ENCODE measurements at regions not wholly inside any gene's neighbourhood (a gene's known extent, or its start where the extent isn't known, plus 50 kb on each side); places are given as distances from the start of the nearest gene placed in this dataset.
"Not testable (repeated sequence)": the region's sequence is repeated elsewhere in the genome, so short reads cannot be mapped to it uniquely, and the experiment has no call there.

DNA sequence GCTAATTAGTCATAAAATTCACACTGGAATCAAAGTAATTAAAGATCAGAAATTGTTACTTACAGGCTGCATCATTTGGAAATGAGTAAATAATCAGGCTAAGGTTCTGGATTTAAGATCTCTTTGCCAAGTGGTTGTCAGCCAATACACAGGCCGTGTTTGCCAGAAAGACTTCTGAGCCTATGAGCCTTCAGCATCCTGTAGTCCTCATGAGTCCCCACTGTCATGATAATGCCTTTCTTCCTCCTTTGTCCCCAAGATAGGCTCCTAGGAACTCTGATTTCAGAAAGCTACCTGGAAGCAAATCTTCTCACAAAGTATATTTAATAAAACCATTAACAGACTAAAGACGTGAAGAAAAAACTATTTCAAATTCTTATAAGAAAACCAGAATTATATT, 810.5 kb downstream of the DNAH5 start:
- Histone ChIP-seq H3K27me3 (no peaks in the 10 kb centered on the region), H3K4me1 (no peaks in the 10 kb centered on the region), H3K36me3 (no peaks in the 10 kb centered on the region), H3K4me3 (no peak overlapping the region), H3K27ac (no peak overlapping the region), H3K9me3 (no peaks in the 10 kb centered on the region)
- DNase-seq: no peak
- no peak for TF ChIP-seq POLR2A (IDR thresholded peaks at IDR 0.05)
- TF ChIP-seq, protein P1, sequence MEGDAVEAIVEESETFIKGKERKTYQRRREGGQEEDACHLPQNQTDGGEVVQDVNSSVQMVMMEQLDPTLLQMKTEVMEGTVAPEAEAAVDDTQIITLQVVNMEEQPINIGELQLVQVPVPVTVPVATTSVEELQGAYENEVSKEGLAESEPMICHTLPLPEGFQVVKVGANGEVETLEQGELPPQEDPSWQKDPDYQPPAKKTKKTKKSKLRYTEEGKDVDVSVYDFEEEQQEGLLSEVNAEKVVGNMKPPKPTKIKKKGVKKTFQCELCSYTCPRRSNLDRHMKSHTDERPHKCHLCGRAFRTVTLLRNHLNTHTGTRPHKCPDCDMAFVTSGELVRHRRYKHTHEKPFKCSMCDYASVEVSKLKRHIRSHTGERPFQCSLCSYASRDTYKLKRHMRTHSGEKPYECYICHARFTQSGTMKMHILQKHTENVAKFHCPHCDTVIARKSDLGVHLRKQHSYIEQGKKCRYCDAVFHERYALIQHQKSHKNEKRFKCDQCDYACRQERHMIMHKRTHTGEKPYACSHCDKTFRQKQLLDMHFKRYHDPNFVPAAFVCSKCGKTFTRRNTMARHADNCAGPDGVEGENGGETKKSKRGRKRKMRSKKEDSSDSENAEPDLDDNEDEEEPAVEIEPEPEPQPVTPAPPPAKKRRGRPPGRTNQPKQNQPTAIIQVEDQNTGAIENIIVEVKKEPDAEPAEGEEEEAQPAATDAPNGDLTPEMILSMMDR (IDR thresholded peaks at IDR 0.05): no peak

DNA sequence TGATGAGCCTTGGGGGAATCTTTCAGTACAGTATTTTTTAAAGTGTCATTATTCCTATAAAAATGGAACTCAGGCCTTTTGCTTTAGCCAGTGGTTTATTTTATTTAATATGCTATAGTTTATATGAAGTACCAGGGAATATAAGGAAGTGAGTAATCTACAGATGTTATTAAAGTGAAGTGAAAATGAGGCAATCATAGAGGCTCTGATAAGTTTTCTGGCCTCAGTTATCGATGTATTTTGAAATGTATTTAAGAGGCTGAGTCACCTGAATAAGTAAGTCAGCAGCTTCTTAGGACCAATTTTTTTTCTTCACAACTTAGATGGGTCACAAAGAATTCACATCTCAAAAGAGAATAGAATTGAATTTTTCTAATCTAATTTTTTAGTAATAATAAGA, 829.0 kb downstream of the DNAH5 start:
- Histone ChIP-seq H3K27ac (no peak overlapping the region), H3K4me1 (no peaks in the 10 kb centered on the region), H3K4me3 (no peak overlapping the region), H3K36me3 (no peaks in the 10 kb centered on the region), H3K27me3 (no peaks in the 10 kb centered on the region), H3K9me3 (no peaks in the 10 kb centered on the region)
- TF ChIP-seq, protein P1 (IDR thresholded peaks at IDR 0.05): no peak
- TF ChIP-seq POLR2A (IDR thresholded peaks at IDR 0.05): no peak
- no peak for DNase-seq

DNA sequence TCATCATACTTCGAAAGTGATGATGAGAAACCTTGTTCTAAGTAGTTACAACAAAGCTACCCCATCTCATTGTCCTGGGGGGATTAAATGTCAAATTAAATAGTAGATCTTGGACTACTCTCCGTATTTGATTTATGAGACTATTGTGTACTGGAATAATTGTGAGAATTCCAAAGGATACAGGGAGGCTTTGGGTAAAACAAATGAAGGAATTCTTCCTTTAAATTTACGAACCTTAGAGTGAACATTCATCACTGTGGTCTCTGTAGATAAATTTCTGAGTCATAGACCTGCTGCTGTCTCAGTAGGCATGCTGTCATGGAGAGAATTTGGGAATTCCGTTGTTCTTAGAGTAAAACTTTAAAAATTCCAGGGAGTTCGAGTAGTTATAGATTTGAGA, 836.2 kb downstream of the DNAH5 start:
- TF ChIP-seq POLR2A (IDR thresholded peaks at IDR 0.05): no peak
- TF ChIP-seq, protein P1 (IDR thresholded peaks at IDR 0.05): no peak
- Histone ChIP-seq H3K27ac (no peak overlapping the region), H3K4me1 (no peaks in the 10 kb centered on the region), H3K36me3 (no peaks in the 10 kb centered on the region), H3K27me3 (no peaks in the 10 kb centered on the region), H3K9me3 (no peaks in the 10 kb centered on the region), H3K4me3 (no peak overlapping the region)
- DNase-seq: no peak

DNA sequence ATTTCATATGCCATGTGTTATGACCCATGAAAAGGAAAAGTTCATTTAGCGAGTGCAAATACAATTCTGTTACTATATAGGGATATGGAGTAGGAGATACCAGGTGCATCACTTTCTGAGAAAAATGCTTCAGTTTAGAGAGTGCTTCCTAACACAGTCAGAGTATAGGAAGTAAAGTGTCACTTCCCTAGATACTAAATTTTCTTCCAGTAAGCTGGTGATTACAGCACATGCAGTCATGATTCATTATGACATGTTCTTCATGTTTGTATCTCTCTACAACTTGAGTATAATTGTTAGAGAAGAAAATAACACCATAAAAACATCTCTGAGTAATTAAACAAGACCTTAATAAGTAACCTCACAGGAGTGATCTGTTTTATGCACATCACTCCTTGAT, 837.0 kb downstream of the DNAH5 start:
- Histone ChIP-seq H3K4me1 (no peaks in the 10 kb centered on the region), H3K27ac (no peak overlapping the region), H3K9me3 (no peaks in the 10 kb centered on the region), H3K4me3 (no peak overlapping the region), H3K27me3 (no peaks in the 10 kb centered on the region), H3K36me3 (no peaks in the 10 kb centered on the region)
- no peak for DNase-seq
- TF ChIP-seq, protein P1 (IDR thresholded peaks at IDR 0.05): no peak
- TF ChIP-seq POLR2A (IDR thresholded peaks at IDR 0.05): no peak

DNA sequence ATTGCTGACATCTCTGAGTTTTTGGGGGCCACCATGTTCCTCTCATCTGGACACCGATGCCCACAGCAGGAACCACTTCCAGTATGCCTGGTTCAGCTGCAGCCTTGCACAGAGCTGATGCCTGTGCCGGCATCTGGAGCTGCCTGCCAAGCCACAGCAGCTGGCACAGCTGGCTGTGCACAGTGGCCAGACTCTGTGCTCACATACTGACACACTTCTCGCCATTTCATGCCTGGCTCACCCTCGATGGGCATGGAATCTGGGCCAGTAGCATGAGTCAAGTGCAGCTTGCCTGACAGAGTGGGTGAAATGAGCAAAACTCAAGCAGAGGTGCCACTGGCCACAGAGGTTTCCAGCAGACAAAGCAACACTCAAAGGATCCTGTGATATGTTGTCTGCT, 863.4 kb downstream of the DNAH5 start:
- H3K36me3 ChIP-seq: no peaks in the 10 kb centered on the region
- H3K27ac ChIP-seq: no peak overlapping the region
- H3K4me3 ChIP-seq: no peak overlapping the region
- no peaks in the 10 kb centered on the region for H3K4me1 ChIP-seq
- H3K9me3 ChIP-seq: peaks cover 0 to 6% (median 0%) of the 10 kb centered on the region in 4 donors
- no peaks in the 10 kb centered on the region for H3K27me3 ChIP-seq
- DNase-seq: no peak
- no peak for TF ChIP-seq POLR2A (IDR thresholded peaks at IDR 0.05)
- TF ChIP-seq, protein P1 (IDR thresholded peaks at IDR 0.05): no peak

DNA sequence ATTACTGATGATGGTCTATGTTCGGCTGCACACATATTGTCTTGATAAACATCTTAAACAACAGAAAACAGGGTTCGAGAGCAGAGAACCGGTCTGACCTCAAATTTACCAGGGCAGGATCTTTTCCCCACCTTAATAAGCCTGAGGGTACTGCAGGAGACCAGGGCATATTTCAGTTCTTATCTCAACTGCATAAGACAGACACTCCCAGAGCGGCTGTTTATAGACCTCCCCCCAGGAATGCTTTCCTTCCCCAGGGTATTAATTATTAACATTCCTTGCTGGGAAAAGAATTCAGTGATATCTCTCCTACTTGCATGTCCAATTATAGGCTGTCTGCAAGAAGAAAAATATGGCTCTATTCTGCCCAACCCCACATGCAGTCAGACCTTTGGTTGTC, 871.6 kb downstream of the DNAH5 start:
- H3K4me1 ChIP-seq, H3K27ac ChIP-seq, H3K27me3 ChIP-seq, H3K36me3 ChIP-seq, H3K9me3 ChIP-seq, DNase-seq, H3K4me3 ChIP-seq: not testable (repeated sequence)

All from Peyer's patch (tissue), 4 donors.